HUES48 (cell line): ENCODE measurements at regions not wholly inside any gene's neighbourhood (a gene's known extent, or its start where the extent isn't known, plus 50 kb on each side); places are given as distances from the start of the nearest gene placed in this dataset.
A peak's percentile ranks its signal among the peaks of the same experiment; 100 is the strongest.

Experiments
- H3K27ac ChIP-seq: one replicate; pipeline ENCODE4 v1.7.0; 2013; ENCODE audit warnings: low read depth, low read length, inconsistent platforms
- H3K27me3 ChIP-seq: 2 replicates; pipeline ENCODE4 v1.6.1; 2013; ENCODE audit warnings: mild to moderate bottlenecking, low read length; ENCODE audit not compliant: control insufficient read depth, insufficient read depth
- H3K36me3 ChIP-seq: 2 replicates; pipeline ENCODE4 v1.6.1; 2013; ENCODE audit warnings: low read length; ENCODE audit not compliant: control insufficient read depth, insufficient read depth
- H3K4me1 ChIP-seq: 2 replicates; pipeline ENCODE4 v1.6.1; 2013; ENCODE audit warnings: mild to moderate bottlenecking, low read length; ENCODE audit not compliant: control insufficient read depth, insufficient read depth
- H3K4me3 ChIP-seq: 2 replicates; pipeline ENCODE4 v1.5.1; 2013; ENCODE audit warnings: mild to moderate bottlenecking, low read depth, low read length
- H3K9ac ChIP-seq: 2 replicates; pipeline ENCODE4 v1.6.1; 2013; ENCODE audit warnings: mild to moderate bottlenecking, low read depth, low read length, moderate library complexity
- H3K9me3 ChIP-seq: 2 replicates; pipeline ENCODE4 v1.6.1; 2013; ENCODE audit warnings: low read length; ENCODE audit not compliant: control insufficient read depth, insufficient read depth

GRCh38 chr3:124540550-124541211 is 189.6 kb upstream of the UMPS start:
- Histone ChIP-seq H3K4me3 (no peak overlapping the region), H3K9me3 (no peaks in the 10 kb centered on the region), H3K27me3 (no peaks in the 10 kb centered on the region), H3K27ac (no peak overlapping the region), H3K4me1 (peaks cover 8% of the 10 kb centered on the region), H3K9ac (no peak overlapping the region), H3K36me3 (no peaks in the 10 kb centered on the region)

- no peaks in the 10 kb centered on the region for H3K36me3 ChIP-seq
- no peaks in the 10 kb centered on the region for H3K9me3 ChIP-seq
- no peaks in the 10 kb centered on the region for H3K27me3 ChIP-seq
- H3K9ac ChIP-seq, result no peak overlapping the region
- peaks cover 8% of the 10 kb centered on the region for H3K4me1 ChIP-seq
- no peak overlapping the region for H3K4me3 ChIP-seq
- no peak overlapping the region for H3K27ac ChIP-seq
Observed at GRCh38 chr3:124542214-124542869, 187.9 kb upstream of the UMPS start.

- no peak overlapping the region for H3K4me3 ChIP-seq
- no peaks in the 10 kb centered on the region for H3K36me3 ChIP-seq
- H3K9me3 ChIP-seq, result no peaks in the 10 kb centered on the region
- peak overlapping the region; percentile 52 for H3K27ac ChIP-seq
- H3K4me1 ChIP-seq, result peaks cover 8% of the 10 kb centered on the region
- H3K9ac ChIP-seq, result no peak overlapping the region
- H3K27me3 ChIP-seq, result peaks cover 6% of the 10 kb centered on the region; the same call in 1 of the 2 replicates
Observed at GRCh38 chr3:124545891-124546290, 184.4 kb upstream of the UMPS start.

- Histone ChIP-seq H3K36me3 (no peaks in the 10 kb centered on the region), H3K27ac (no peak overlapping the region), H3K27me3 (peaks cover 6% of the 10 kb centered on the region; the same call in 1 of the 2 replicates), H3K9me3 (no peaks in the 10 kb centered on the region), H3K9ac (no peak overlapping the region), H3K4me1 (peaks cover under 1% of the 10 kb centered on the region; the same call in 1 of the 2 replicates), H3K4me3 (no peak overlapping the region)
Observed at GRCh38 chr3:124552224-124552623, 178.0 kb upstream of the UMPS start.

- Histone ChIP-seq H3K9ac (no peak overlapping the region), H3K27me3 (peaks cover 6% of the 10 kb centered on the region; the same call in 1 of the 2 replicates), H3K4me3 (no peak overlapping the region), H3K36me3 (no peaks in the 10 kb centered on the region), H3K9me3 (no peaks in the 10 kb centered on the region), H3K27ac (no peak overlapping the region), H3K4me1 (peaks cover 9% of the 10 kb centered on the region)
Observed at GRCh38 chr3:124553178-124553577, 177.1 kb upstream of the UMPS start.

- no peak overlapping the region for H3K27ac ChIP-seq
- H3K9ac ChIP-seq, result no peak overlapping the region
- peaks cover 9% of the 10 kb centered on the region for H3K4me1 ChIP-seq
- H3K36me3 ChIP-seq, result no peaks in the 10 kb centered on the region
- H3K9me3 ChIP-seq, result no peaks in the 10 kb centered on the region
- H3K27me3 ChIP-seq, result no peaks in the 10 kb centered on the region
- H3K4me3 ChIP-seq, result no peak overlapping the region
Observed at GRCh38 chr3:124556636-124557035, 173.6 kb upstream of the UMPS start.

- Histone ChIP-seq H3K36me3 (no peaks in the 10 kb centered on the region), H3K9ac (no peak overlapping the region), H3K27me3 (no peaks in the 10 kb centered on the region), H3K27ac (peak overlapping the region; percentile 15), H3K4me3 (no peak overlapping the region), H3K9me3 (no peaks in the 10 kb centered on the region), H3K4me1 (peaks cover 9% of the 10 kb centered on the region)
Observed at GRCh38 chr3:124557433-124558232, 172.6 kb upstream of the UMPS start.

GRCh38 chr3:124558991-124559845 is 171.0 kb upstream of the UMPS start:
- Histone ChIP-seq H3K4me1 (peaks cover 9% of the 10 kb centered on the region), H3K9ac (no peak overlapping the region), H3K27ac (no peak overlapping the region)

GRCh38 chr3:124559846-124560574 is 170.2 kb upstream of the UMPS start:
- Histone ChIP-seq H3K9ac (no peak overlapping the region), H3K27me3 (no peaks in the 10 kb centered on the region), H3K4me1 (peaks cover 9% of the 10 kb centered on the region), H3K9me3 (no peaks in the 10 kb centered on the region), H3K27ac (no peak overlapping the region), H3K36me3 (no peaks in the 10 kb centered on the region), H3K4me3 (no peak overlapping the region)

More at GRCh38 chr3:124558991-124559845, 171.0 kb upstream of the UMPS start:
- Histone ChIP-seq H3K27me3 (no peaks in the 10 kb centered on the region), H3K36me3 (no peaks in the 10 kb centered on the region), H3K4me3 (no peak overlapping the region), H3K9me3 (no peaks in the 10 kb centered on the region)

- H3K36me3 ChIP-seq, result no peaks in the 10 kb centered on the region
- H3K4me1 ChIP-seq, result peaks cover 12% of the 10 kb centered on the region
- H3K9ac ChIP-seq, result no peak overlapping the region
- H3K4me3 ChIP-seq, result no peak overlapping the region
- H3K9me3 ChIP-seq, result no peaks in the 10 kb centered on the region
- H3K27ac ChIP-seq, result no peak overlapping the region
- H3K27me3 ChIP-seq, result 0 out of 2 replicates have a peak, but pooled peaks cover 4% of the 10 kb centered on the region
Observed at GRCh38 chr3:124560666-124561215, 169.5 kb upstream of the UMPS start.
